LHCN-M2 (cell line): ENCODE measurements at regions not wholly inside any gene's neighbourhood (a gene's known extent, or its start where the extent isn't known, plus 50 kb on each side); places are given as distances from the start of the nearest gene placed in this dataset.
"Not testable (repeated sequence)": the region's sequence is repeated elsewhere in the genome, so short reads cannot be mapped to it uniquely, and the experiment has no call there.

Experiments used
- DNase-seq: peaks from one replicate; pipeline ENCODE4 v3.0.0-alpha.2; 2012; ENCODE audit warnings: low read depth

- DNase-seq, result no peak
Measured at GRCh38 chr3:107465064-107465631, 57.6 kb upstream of the BBX start.

- DNase-seq, result no peak
Measured at GRCh38 chr3:107468782-107469181, 54.0 kb upstream of the BBX start.

- not testable (repeated sequence) for DNase-seq
Measured at GRCh38 chr3:107470496-107470895, 52.3 kb upstream of the BBX start.
